HAP-1 (cell line): ENCODE measurements at regions not wholly inside any gene's neighbourhood (a gene's known extent, or its start where the extent isn't known, plus 50 kb on each side); places are given as distances from the start of the nearest gene placed in this dataset.

Experiments used
- DNase-seq, 2 experiments: peaks; one replicate each; pipeline ENCODE4 v3.0.0-alpha.2; 2016 to 2020; ENCODE audit warnings: low spot score in 2 of 2
- H3K27me3 ChIP-seq: fragments of 250-450 bp; sonication (Bioruptor Pico); 2 replicates; pipeline ENCODE4 v1.5.1; 2020; ENCODE audit warnings: low read depth, mild to moderate bottlenecking, moderate library complexity
- H3K36me3 ChIP-seq: fragments of 250-450 bp; sonication (Bioruptor Pico); replicated peaks from 2 replicates; pipeline ENCODE4 v1.5.1; 2020; ENCODE audit warnings: mild to moderate bottlenecking
- H3K4me1 ChIP-seq: fragments of 250-450 bp; sonication (Bioruptor Pico); 2 replicates; pipeline ENCODE4 v1.5.1; 2020; ENCODE audit warnings: mild to moderate bottlenecking
- H3K4me3 ChIP-seq: fragments of 250-450 bp; sonication (Bioruptor Pico); 2 replicates; pipeline ENCODE4 v1.5.1; 2020; ENCODE audit warnings: mild to moderate bottlenecking, moderate library complexity
- H3K9me3 ChIP-seq: fragments of 250-450 bp; sonication (Bioruptor Pico); 2 replicates; pipeline ENCODE4 v1.5.1; 2020; ENCODE audit warnings: mild to moderate bottlenecking, moderate library complexity
- in situ Hi-C: fragments of 300-500 bp; cut with MboI; formaldehyde crosslinking; loops from 3 replicates; pipeline ENCODE4 v1.14.3; 2020; ENCODE audit warnings: low sequenced_read_pairs, inconsistent platforms, mixed read lengths

- in situ Hi-C loops, result no loop called here
- no peak for DNase-seq
- Histone ChIP-seq H3K9me3 (no peaks in the 10 kb centered on the region), H3K27me3 (no peaks in the 10 kb centered on the region), H3K4me1 (no peaks in the 10 kb centered on the region), H3K4me3 (no peak overlapping the region), H3K36me3 (no peaks in the 10 kb centered on the region)
These were observed 254.9 kb upstream of the NRIP1 start for GRCh38 chr21:15319727-15320126.

- DNase-seq, result no peak
- Histone ChIP-seq H3K36me3 (no peaks in the 10 kb centered on the region), H3K9me3 (no peaks in the 10 kb centered on the region), H3K27me3 (no peaks in the 10 kb centered on the region), H3K4me3 (no peak overlapping the region), H3K4me1 (no peaks in the 10 kb centered on the region)
- in situ Hi-C loops, result no loop called here
These were observed 259.7 kb upstream of the NRIP1 start for GRCh38 chr21:15324542-15324941.

GRCh38 chr21:15326032-15326867 lies 261.4 kb upstream of the NRIP1 start:
- Histone ChIP-seq H3K4me1 (no peaks in the 10 kb centered on the region), H3K9me3 (no peaks in the 10 kb centered on the region), H3K36me3 (no peaks in the 10 kb centered on the region), H3K4me3 (no peak overlapping the region), H3K27me3 (no peaks in the 10 kb centered on the region)
- in situ Hi-C loops, result no loop called here
- DNase-seq, result no peak

GRCh38 chr21:15327637-15328265 lies 263.0 kb upstream of the NRIP1 start:
- Histone ChIP-seq H3K36me3 (no peaks in the 10 kb centered on the region), H3K27me3 (no peaks in the 10 kb centered on the region), H3K4me1 (no peaks in the 10 kb centered on the region), H3K9me3 (no peaks in the 10 kb centered on the region), H3K4me3 (no peak overlapping the region)
- in situ Hi-C loops, result no loop called here
- no peak for DNase-seq

- no peaks in the 10 kb centered on the region for H3K27me3 ChIP-seq
- H3K4me3 ChIP-seq, result no peak overlapping the region
- H3K4me1 ChIP-seq, result no peaks in the 10 kb centered on the region
- in situ Hi-C loops, result no loop called here
- no peaks in the 10 kb centered on the region for H3K9me3 ChIP-seq
- H3K36me3 ChIP-seq, result no peaks in the 10 kb centered on the region
- DNase-seq, result no peak
These were observed 264.4 kb upstream of the NRIP1 start for GRCh38 chr21:15329191-15329590.

GRCh38 chr21:15330872-15331271 lies 266.1 kb upstream of the NRIP1 start:
- no peaks in the 10 kb centered on the region for H3K4me1 ChIP-seq
- in situ Hi-C loops, result no loop called here
- H3K9me3 ChIP-seq, result no peaks in the 10 kb centered on the region
- no peak overlapping the region for H3K4me3 ChIP-seq
- no peak for DNase-seq
- H3K27me3 ChIP-seq, result no peaks in the 10 kb centered on the region
- H3K36me3 ChIP-seq, result no peaks in the 10 kb centered on the region

GRCh38 chr21:15332572-15332971 lies 267.8 kb upstream of the NRIP1 start:
- Histone ChIP-seq H3K27me3 (no peaks in the 10 kb centered on the region), H3K9me3 (no peaks in the 10 kb centered on the region), H3K36me3 (no peaks in the 10 kb centered on the region), H3K4me3 (no peak overlapping the region), H3K4me1 (no peaks in the 10 kb centered on the region)
- in situ Hi-C loops, result no loop called here
- DNase-seq, result no peak

- no peaks in the 10 kb centered on the region for H3K9me3 ChIP-seq
- no peaks in the 10 kb centered on the region for H3K27me3 ChIP-seq
- DNase-seq, result no peak
- in situ Hi-C loops, result no loop called here
- no peaks in the 10 kb centered on the region for H3K4me1 ChIP-seq
- H3K4me3 ChIP-seq, result no peak overlapping the region
- H3K36me3 ChIP-seq, result no peaks in the 10 kb centered on the region
These were observed 268.4 kb upstream of the NRIP1 start for GRCh38 chr21:15333136-15333710.

- in situ Hi-C loops, result no loop called here
- H3K4me1 ChIP-seq, result no peaks in the 10 kb centered on the region
These were observed 269.2 kb upstream of the NRIP1 start for GRCh38 chr21:15333951-15334350.

GRCh38 chr21:15343066-15343465 lies 278.3 kb upstream of the NRIP1 start:
- H3K27me3 ChIP-seq, result no peaks in the 10 kb centered on the region
- no peaks in the 10 kb centered on the region; the same call in 1 of the 2 replicates for H3K9me3 ChIP-seq

More at GRCh38 chr21:15333951-15334350, 269.2 kb upstream of the NRIP1 start:
- Histone ChIP-seq H3K27me3 (no peaks in the 10 kb centered on the region), H3K4me3 (no peak overlapping the region), H3K9me3 (no peaks in the 10 kb centered on the region), H3K36me3 (no peaks in the 10 kb centered on the region)
- DNase-seq, result no peak

GRCh38 chr21:15352009-15352408 lies 287.2 kb upstream of the NRIP1 start:
- in situ Hi-C loops, result no loop called here
- H3K27me3 ChIP-seq, result no peaks in the 10 kb centered on the region
- H3K9me3 ChIP-seq, result no peaks in the 10 kb centered on the region
- no peak overlapping the region for H3K4me3 ChIP-seq
- no peak for DNase-seq
- no peaks in the 10 kb centered on the region for H3K4me1 ChIP-seq
- no peaks in the 10 kb centered on the region for H3K36me3 ChIP-seq

More at GRCh38 chr21:15343066-15343465, 278.3 kb upstream of the NRIP1 start:
- Histone ChIP-seq H3K4me3 (no peak overlapping the region), H3K36me3 (no peaks in the 10 kb centered on the region), H3K4me1 (no peaks in the 10 kb centered on the region)
- DNase-seq, result no peak
- in situ Hi-C loops, result no loop called here

GRCh38 chr21:15353546-15353945 lies 288.7 kb upstream of the NRIP1 start:
- in situ Hi-C loops, result no loop called here
- no peak for DNase-seq

GRCh38 chr21:15354516-15354915 lies 289.7 kb upstream of the NRIP1 start:
- Histone ChIP-seq H3K27me3 (no peaks in the 10 kb centered on the region), H3K4me1 (no peaks in the 10 kb centered on the region), H3K4me3 (no peak overlapping the region), H3K9me3 (no peaks in the 10 kb centered on the region), H3K36me3 (no peaks in the 10 kb centered on the region)
- DNase-seq, result no peak
- in situ Hi-C loops, result no loop called here

More at GRCh38 chr21:15353546-15353945, 288.7 kb upstream of the NRIP1 start:
- H3K4me3 ChIP-seq, result no peak overlapping the region
- H3K36me3 ChIP-seq, result no peaks in the 10 kb centered on the region
- no peaks in the 10 kb centered on the region for H3K27me3 ChIP-seq
- no peaks in the 10 kb centered on the region for H3K9me3 ChIP-seq
- no peaks in the 10 kb centered on the region for H3K4me1 ChIP-seq

GRCh38 chr21:15355066-15355465 lies 290.3 kb upstream of the NRIP1 start:
- Histone ChIP-seq H3K27me3 (no peaks in the 10 kb centered on the region), H3K36me3 (no peaks in the 10 kb centered on the region), H3K4me1 (no peaks in the 10 kb centered on the region), H3K9me3 (no peaks in the 10 kb centered on the region), H3K4me3 (no peak overlapping the region)
- no peak for DNase-seq
- in situ Hi-C loops, result no loop called here
